Renal cortex interstitium (tissue), 11 donors: ENCODE measurements at regions not wholly inside any gene's neighbourhood (a gene's known extent, or its start where the extent isn't known, plus 50 kb on each side); places are given as distances from the start of the nearest gene placed in this dataset.
"Not testable (repeated sequence)": the region's sequence is repeated elsewhere in the genome, so short reads cannot be mapped to it uniquely, and the experiment has no call there.

Source experiments
- DNase-seq, 11 donors: peaks; one replicate each; pipeline ENCODE4 v3.0.0-alpha.2; 2013; ENCODE audit warnings: low read depth in 9 of 11, low spot score in 4 of 11; ENCODE audit errors: extremely low read depth in 1 of 11

DNA sequence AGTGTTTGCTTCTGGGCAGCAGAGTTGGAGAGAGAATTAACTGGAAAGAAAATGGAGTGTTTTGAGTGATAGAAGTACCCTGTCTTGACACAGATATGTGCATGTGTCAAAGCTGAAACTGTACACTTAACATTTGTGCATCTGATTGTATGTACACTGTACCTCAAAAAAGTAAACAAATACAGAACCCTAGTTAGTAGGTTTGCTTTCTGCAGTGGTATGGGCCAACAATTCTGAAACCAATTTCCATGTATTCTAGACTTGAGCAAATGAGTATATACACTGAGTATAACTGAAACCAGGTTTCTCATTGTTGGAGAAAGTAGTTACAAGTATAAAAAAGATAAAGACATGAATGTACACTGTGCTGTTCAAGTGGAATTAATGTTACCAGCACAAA is 52.4 kb downstream of the ELAPOR2 start:
- DNase-seq, result no peak

- DNase-seq, result no peak
These were observed 54.5 kb downstream of the ELAPOR2 start for GRCh38 chr7:87004956-87005355.

GRCh38 chr7:87003872-87004798 is 55.3 kb downstream of the ELAPOR2 start:
- DNase-seq, result no peak

DNA sequence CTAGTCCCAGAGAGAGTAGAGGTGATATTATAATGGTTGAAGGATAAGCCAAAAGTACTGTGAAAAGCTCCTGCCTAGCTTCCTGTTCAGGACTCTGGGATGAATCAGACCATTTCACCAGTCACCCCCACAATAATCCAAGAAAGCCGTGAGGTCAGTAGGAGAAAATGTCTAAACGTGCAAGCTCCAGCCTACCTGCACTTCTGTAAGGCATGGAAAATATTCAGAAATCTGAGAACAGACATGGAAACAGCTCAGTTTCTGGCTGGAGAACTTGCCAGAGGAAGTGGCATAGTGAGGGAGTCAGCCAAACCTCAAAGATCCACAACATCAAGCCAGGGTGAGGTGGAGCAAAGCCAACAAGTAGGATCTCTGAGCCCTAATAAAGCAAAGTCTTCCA is 58.2 kb downstream of the ELAPOR2 start:
- DNase-seq, result no peak

- DNase-seq, result no peak
These were observed 59.1 kb downstream of the ELAPOR2 start for GRCh38 chr7:87000344-87000743.

DNA sequence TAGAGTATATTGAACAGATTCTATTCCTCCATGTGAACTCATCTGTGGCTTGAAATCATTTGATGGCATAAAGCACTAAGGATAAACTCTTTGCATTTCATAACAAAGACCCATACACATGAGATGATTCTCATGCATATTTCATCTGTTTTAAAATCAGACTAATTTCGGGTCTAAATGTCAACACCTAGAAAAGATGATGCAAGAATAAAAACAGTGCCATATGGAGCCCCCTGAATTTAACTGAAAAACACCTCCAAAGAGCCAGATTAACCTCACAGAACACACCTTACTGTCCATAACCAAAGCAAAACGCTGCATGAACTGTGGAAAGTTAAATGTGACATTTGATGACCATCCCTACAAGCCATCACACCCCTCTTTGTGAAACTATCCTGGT is 59.7 kb downstream of the ELAPOR2 start:
- no peak for DNase-seq

DNA sequence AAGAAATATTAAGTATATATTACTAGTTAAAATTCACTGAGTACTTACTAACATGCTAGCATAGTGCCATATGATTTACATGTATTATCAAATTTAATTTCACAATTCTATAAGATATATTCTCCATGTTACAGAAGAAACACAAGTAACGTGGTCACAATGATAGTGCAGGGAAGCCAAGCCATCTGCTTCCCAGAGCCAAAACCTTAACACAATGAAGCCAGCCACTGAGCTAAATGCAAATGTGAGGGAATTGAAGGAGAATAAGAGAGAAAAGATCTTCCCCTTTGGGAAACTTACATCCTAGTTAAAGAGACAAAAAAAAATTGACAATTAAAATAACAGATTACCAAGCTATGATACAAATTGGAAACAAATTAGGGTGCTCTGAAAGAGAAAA is 63.6 kb downstream of the ELAPOR2 start:
- DNase-seq, result no peak

GRCh38 chr7:86995052-86995725 is 64.3 kb downstream of the ELAPOR2 start:
- no peak for DNase-seq

- peak in 1 of 11 donors; percentile 1 for DNase-seq
These were observed 67.7 kb downstream of the ELAPOR2 start for GRCh38 chr7:86991771-86992191.

DNA sequence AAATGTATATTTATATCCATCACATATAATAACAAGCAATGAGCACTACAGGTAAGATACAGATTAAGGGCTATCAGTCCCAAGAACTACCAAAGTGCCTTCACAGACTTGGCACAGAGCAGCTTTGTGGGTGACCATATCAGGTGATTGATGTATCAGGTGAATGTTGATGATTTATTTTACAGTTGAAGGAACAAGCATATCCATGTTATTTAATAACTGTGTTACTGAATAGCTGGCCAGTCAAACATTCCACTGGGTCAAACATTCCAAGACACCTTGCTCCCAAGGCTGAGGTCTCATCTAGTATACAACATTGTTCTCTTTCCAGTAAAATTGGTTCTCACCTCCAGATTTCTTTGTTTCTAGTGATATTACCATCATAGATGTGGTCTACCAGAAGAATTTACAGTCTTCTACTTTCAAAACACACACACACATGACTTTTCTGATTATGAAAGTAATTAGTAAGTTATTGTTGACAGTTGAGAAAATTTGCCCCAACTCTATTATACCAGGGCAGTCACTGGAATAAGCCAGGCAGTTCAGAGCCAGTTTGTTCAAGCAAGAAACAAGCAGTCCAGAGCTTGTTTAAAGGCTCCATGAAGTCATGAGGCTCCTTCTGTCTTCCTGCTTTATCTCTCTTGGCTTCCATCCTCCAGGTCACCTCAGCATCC is 68.2 kb downstream of the ELAPOR2 start:
- DNase-seq, result no peak

DNA sequence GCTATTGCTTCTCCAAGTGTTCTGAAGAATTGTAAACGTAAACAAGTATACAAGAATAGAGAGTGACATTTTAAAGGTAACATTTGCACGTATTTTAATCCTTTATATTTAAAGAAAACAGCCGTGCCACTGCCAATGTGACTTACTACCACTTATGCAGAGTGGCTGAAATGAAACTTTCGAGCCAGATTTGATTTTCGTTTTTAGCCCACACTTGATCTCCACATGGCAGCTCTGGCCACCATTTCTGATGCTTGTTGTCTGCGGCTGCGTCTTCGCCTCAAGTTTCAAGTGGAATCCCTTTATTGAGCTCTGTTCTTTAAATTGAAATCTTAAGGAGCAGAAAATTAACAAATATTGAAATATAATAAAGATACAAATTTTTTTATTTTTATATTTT is 70.0 kb downstream of the ELAPOR2 start:
- DNase-seq, result no peak

DNA sequence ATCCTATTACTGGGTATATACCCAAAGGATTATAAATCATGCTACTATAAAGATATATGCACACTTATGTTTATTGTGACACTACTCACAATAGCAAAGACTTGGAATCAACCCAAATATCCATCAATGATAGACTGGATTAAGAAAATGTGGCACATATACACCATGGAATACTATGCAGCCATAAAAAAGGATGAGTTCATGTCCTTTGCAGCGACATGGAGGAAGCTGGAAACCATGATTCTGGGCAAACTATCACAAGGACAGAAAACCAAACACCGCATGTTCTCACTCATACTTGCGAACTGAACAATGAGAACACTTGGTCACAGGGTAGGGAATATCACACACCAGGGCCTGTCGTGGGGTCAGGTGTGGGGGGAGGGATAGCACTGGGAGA is 71.6 kb downstream of the ELAPOR2 start:
- not testable (repeated sequence) for DNase-seq

DNA sequence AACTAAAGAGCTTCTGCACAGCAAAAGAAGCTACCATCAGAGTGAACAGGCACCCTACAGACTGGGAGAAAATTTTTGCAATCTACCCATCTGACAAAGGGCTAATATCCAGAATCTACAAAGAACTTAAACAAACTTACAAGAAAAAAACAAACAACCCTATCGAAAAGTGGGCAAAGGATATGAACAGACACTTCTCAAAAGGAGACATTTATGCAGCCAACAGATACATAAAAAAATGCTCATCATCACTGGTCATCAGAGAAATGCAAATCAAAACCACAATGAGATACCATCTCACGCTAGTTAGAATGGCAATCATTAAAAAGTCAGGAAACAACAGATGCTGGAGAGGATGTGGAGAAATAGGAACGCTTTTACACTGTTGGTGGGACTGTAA is 72.1 kb downstream of the ELAPOR2 start:
- DNase-seq, result not testable (repeated sequence)

DNA sequence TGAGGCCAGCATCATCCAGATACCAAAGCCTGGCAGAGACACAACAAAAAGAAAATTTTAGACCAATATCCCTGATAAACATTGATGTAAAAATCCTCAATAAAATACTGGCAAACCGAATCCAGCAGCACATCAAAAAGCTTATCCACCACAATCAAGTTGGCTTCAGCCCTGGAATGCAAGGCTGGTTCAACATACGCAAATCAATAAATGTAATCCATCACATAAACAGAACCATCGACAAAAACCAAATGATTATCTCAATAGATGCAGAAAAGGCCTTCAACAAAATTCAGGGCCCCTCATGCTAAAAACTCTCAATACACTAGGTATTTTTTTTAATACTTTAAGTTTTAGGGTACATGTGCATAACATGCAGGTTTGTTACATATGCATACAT is 74.1 kb downstream of the ELAPOR2 start:
- DNase-seq, result not testable (repeated sequence)

DNA sequence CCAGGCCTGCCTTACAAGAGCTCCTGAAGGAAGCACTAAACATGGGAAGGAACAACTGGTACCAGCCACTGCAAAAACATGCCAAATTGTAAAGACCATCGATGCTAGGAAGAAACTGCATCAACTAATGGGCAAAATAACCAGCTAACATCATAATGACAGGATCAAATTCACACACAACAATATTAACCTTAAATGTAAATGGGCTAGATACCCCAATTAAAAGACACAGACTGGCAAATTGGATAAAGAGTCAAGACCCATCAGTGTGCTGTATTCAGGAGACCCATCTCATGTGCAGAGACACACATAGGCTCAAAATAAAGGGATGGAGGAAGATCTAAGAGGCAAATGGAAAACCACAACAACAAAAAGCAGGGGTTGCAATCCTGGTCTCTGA is 75.8 kb downstream of the ELAPOR2 start:
- not testable (repeated sequence) for DNase-seq

GRCh38 chr7:86981937-86982336 is 77.5 kb downstream of the ELAPOR2 start:
- DNase-seq, result not testable (repeated sequence)

GRCh38 chr7:86981127-86981526 is 78.3 kb downstream of the ELAPOR2 start:
- no peak for DNase-seq

DNA sequence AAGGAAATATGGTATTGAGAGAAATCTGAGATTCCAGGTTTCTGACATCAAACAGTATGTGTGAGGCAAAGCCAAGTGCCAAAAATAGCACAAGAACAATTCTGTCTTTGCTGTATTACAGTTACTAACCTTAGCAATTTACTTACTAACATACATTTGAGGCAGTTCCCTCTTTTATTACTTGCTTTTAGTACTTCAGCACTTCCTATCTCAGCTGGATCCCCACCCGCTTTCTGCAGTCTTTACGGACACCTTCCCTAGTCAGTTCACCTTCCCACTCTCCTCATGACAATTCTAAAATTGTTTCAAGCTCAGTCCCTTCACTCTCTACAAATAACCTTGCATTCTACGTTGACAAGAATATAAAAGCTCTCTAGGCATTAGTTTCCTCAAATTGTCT is 79.2 kb downstream of the ELAPOR2 start:
- no peak for DNase-seq

DNA sequence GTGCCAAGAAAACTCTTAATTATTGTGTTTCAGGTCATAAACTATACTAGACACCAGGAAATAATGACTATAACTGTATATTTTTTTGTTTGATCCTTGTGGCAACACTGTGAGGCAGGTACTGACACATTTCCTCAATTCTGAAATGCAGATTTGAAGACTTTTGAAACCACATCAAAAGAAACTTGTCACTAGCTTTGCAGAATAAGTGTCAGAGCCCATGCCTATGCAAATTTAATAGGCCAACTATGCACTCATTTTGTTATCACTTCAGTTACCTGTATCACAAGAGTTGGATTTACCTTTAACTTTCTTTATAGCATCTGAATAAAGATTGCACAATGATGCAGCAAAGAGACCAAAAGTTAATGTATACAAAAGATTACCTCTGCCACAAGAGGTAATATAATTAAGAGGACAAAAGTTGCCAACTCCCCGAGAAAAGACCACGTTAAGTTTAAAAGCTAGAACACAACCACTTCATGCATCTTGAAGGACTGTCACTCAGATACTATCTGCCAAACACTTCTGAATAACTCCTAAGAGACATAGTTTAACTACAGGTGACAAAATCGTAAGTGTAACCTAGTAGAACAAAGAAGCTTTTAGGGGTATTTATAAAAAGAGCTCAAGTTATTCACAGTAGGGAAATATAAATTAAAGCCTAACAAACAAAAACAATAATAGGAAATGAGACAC is 80.5 kb downstream of the ELAPOR2 start:
- no peak for DNase-seq
